ENCODE measurements at regions not wholly inside any gene's neighbourhood (a gene's known extent, or its start where the extent isn't known, plus 50 kb on each side); places are given as distances from the start of the nearest gene placed in this dataset.

DNA sequence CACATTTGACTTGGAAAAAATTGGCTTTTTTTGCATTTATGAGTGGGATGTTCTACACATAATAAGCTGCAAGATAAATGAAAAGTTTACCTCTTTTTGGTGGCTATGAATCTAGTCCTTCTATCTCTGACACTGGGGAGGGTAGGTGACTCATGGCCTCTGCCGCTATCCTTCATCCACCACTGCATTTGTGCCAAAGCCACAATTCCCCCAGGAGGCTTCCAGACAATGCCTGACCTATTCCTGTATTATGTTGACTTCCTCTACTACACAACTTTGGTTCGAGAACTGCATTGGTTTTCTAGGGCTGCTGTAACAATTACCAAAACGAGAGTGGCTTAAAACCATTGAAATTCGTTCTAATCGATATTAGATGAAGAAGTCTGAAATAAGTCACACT lies 245.6 kb downstream of the TRAM1L1 start:
- Histone ChIP-seq H3K4me3 (ENCODE audit: insufficient read depth, low read depth, low read length) (no peak overlapping the region), H4K5ac (ENCODE audit: low read depth, low read length) (no peak overlapping the region), H3K4me1 (ENCODE audit: control insufficient read depth, insufficient read depth, low read length) (no peaks in the 10 kb centered on the region), H3K18ac (ENCODE audit: low read depth, low read length) (no peak overlapping the region), H2AK9ac (replicated peaks; ENCODE audit: low read depth, low read length, poor library complexity) (no peak overlapping the region), H3K4ac (ENCODE audit: low read depth, low read length) (no peak overlapping the region), H2AFZ (replicated peaks; ENCODE audit: low read length, poor library complexity) (no peak overlapping the region), H3K23ac (ENCODE audit: low read depth, low read length) (no peak overlapping the region), H3K36me3 (ENCODE audit: control insufficient read depth, insufficient read depth, low read length) (no peaks in the 10 kb centered on the region), H2BK5ac (ENCODE audit: low read depth, low read length, poor library complexity, severe bottlenecking) (no peak overlapping the region), H3K9me1 (ENCODE audit: insufficient read depth, low read length) (no peaks in the 10 kb centered on the region), H3K9ac (ENCODE audit: low read depth, low read length) (no peak overlapping the region), H3K9me3 (ENCODE audit: control insufficient read depth, insufficient read depth, low read length) (peaks cover 5% of the 10 kb centered on the region), H4K91ac (ENCODE audit: insufficient read depth, low read depth, low read length) (no peak overlapping the region), H2BK15ac (ENCODE audit: low read depth, low read length) (no peak overlapping the region), H4K20me1 (ENCODE audit: insufficient read depth, low read length) (no peaks in the 10 kb centered on the region), H3K79me1 (ENCODE audit: low read depth in 1 of 2, low read length in 2 of 2) (no peaks in the 10 kb centered on the region), H3K14ac (replicated peaks; ENCODE audit: low read depth, low read length) (no peak overlapping the region), H3K56ac (ENCODE audit: extremely low read depth, insufficient read depth, low read length) (no peak overlapping the region), H2AK5ac (ENCODE audit: low read depth, low read length) (no peak overlapping the region), H2BK120ac (ENCODE audit: low read depth, low read length) (no peak overlapping the region), H2BK20ac (ENCODE audit: low read depth, low read length) (no peak overlapping the region), H3K27me3 (ENCODE audit: control insufficient read depth, insufficient read depth, low read length) (no peaks in the 10 kb centered on the region), H3K4me2 (ENCODE audit: low read depth, low read length) (no peak overlapping the region), H4K8ac (ENCODE audit: low read depth in 2 of 2, low read length in 2 of 2) (no peak overlapping the region), H3K27ac (ENCODE audit: insufficient read depth, low read length) (no peak overlapping the region)
- BruUV-seq (replicated peaks): no TSS peak
- intact Hi-C loops (cut with micrococcal nuclease): no loop called here
- WGBS, 2 experiments (ENCODE audit: extremely low coverage in 2 of 2, insufficient read length in 1 of 2): no CpG with 5 or more reads among the region's 5 CpGs
- POLR2A ChIA-PET (ENCODE audit: unreplicated experiment): no interaction called here
- CTCF ChIA-PET: no interaction called here
- ATAC-seq (ENCODE audit: low read depth) (no peak), DNase-seq (no peak)
- dilution Hi-C loops (cut with HindIII; ENCODE audit: low sequenced_read_pairs, unreplicated experiment): no loop called here
- in situ Hi-C loops (cut with MboI; ENCODE audit: low sequenced_read_pairs): no loop called here
- TF ChIP-seq RCOR1 (IDR thresholded peaks at IDR 0.05; ENCODE audit: insufficient replicate concordance, low read length): no peak
- TF ChIP-seq, protein P1, sequence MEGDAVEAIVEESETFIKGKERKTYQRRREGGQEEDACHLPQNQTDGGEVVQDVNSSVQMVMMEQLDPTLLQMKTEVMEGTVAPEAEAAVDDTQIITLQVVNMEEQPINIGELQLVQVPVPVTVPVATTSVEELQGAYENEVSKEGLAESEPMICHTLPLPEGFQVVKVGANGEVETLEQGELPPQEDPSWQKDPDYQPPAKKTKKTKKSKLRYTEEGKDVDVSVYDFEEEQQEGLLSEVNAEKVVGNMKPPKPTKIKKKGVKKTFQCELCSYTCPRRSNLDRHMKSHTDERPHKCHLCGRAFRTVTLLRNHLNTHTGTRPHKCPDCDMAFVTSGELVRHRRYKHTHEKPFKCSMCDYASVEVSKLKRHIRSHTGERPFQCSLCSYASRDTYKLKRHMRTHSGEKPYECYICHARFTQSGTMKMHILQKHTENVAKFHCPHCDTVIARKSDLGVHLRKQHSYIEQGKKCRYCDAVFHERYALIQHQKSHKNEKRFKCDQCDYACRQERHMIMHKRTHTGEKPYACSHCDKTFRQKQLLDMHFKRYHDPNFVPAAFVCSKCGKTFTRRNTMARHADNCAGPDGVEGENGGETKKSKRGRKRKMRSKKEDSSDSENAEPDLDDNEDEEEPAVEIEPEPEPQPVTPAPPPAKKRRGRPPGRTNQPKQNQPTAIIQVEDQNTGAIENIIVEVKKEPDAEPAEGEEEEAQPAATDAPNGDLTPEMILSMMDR (conservative IDR thresholded peaks at IDR 0.05; ENCODE audit: low read depth, low read length): no peak
- no peak for TF ChIP-seq NFE2L2 (IDR thresholded peaks at IDR 0.05; ENCODE audit: low read depth, low read length)
- no peak for TF ChIP-seq MAFK (IDR thresholded peaks at IDR 0.05; ENCODE audit: low read depth, low read length)
- TF ChIP-seq CEBPB (IDR thresholded peaks at IDR 0.05; ENCODE audit: low read depth, low read length): no peak
- TF ChIP-seq MXI1 (IDR thresholded peaks at IDR 0.05; ENCODE audit: borderline replicate concordance, low read depth, low read length): no peak
- TF ChIP-seq CHD1 (IDR thresholded peaks at IDR 0.05; ENCODE audit: low read depth, low read length): no peak
- no peak for TF ChIP-seq BHLHE40 (IDR thresholded peaks at IDR 0.05; ENCODE audit: low read depth, low read length)
- no peak for TF ChIP-seq RFX5 (IDR thresholded peaks at IDR 0.05; ENCODE audit: low read depth, low read length)
- no peak for TF ChIP-seq FOS (IDR thresholded peaks at IDR 0.05; ENCODE audit: low read depth, low read length)
- TF ChIP-seq, protein P2, sequence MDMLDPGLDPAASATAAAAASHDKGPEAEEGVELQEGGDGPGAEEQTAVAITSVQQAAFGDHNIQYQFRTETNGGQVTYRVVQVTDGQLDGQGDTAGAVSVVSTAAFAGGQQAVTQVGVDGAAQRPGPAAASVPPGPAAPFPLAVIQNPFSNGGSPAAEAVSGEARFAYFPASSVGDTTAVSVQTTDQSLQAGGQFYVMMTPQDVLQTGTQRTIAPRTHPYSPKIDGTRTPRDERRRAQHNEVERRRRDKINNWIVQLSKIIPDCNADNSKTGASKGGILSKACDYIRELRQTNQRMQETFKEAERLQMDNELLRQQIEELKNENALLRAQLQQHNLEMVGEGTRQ (IDR thresholded peaks at IDR 0.05; ENCODE audit: low read depth, low read length): no peak
- TF ChIP-seq ELK1 (IDR thresholded peaks at IDR 0.05; ENCODE audit: borderline replicate concordance, low read depth, low read length): no peak
- TF ChIP-seq POLR2A (IDR thresholded peaks at IDR 0.05; ENCODE audit: low read depth, low read length): no peak

All from IMR-90 (cell line).